ENCODE measurements at regions not wholly inside any gene's neighbourhood (a gene's known extent, or its start where the extent isn't known, plus 50 kb on each side); places are given as distances from the start of the nearest gene placed in this dataset.

- no TSS peak for BruUV-seq (replicated peaks)
- Histone ChIP-seq H3K4me1 (ENCODE audit: insufficient read depth, low read length) (no peaks in the 10 kb centered on the region), H3K4me2 (ENCODE audit: low read depth, low read length) (no peak overlapping the region), H3K27ac (ENCODE audit: extremely low read length, insufficient read depth, low read length) (no peak overlapping the region), H3K36me3 (replicated peaks in 1 of 2; ENCODE audit: control insufficient read depth in 1 of 2, insufficient read depth in 2 of 2, low read length in 2 of 2) (no peaks in the 10 kb centered on the region), H3K9me3 (ENCODE audit: low read length) (no peaks in the 10 kb centered on the region), H3K9ac (ENCODE audit: insufficient read depth, low read depth, low read length) (no peak overlapping the region), H2AFZ (ENCODE audit: low read length) (no peak overlapping the region), H4K20me1 (ENCODE audit: insufficient read depth, low read length) (no peaks in the 10 kb centered on the region), H3K27me3 (ENCODE audit: control insufficient read depth in 1 of 2, insufficient read depth in 2 of 2, low read length in 2 of 2) (peaks cover 0 to 3% of the 10 kb centered on the region in 2 experiments; a peak in 3 of 5 replicates), H3K4me3 (replicated peaks in 1 of 3; ENCODE audit: insufficient read depth in 1 of 3, low read depth in 2 of 3, low read length in 3 of 3) (no peak overlapping the region), H3K79me2 (ENCODE audit: insufficient read depth, low read length) (no peaks in the 10 kb centered on the region)
- intact Hi-C loops (cut with micrococcal nuclease; ENCODE audit: unreplicated experiment) (no loop called here), in situ Hi-C loops (cut with HindIII; ENCODE audit: extremely low pct_ligation_motif_present, low pct_unique_long_range_greater_than_20kb) (no loop called here)
- POLR2A ChIA-PET: no interaction called here
- WGBS (ENCODE audit: low lambda C conversion rate): 36% methylated on average over 5 of the region's 5 CpGs
- FAIRE-seq (no peak), DNase-seq (ENCODE audit: low spot score) (no peak), ATAC-seq (no peak)
- CTCF ChIA-PET (ENCODE audit: low intra/inter-chr PET ratio, low total read pairs): no interaction called here
- TF ChIP-seq HIVEP1 (CRISPR knock-in tag; IDR thresholded peaks at IDR 0.05): no peak
- TF ChIP-seq ZNF317 (CRISPR knock-in tag; IDR thresholded peaks at IDR 0.05): no peak
- TF ChIP-seq ZFAT (CRISPR knock-in tag; conservative IDR thresholded peaks at IDR 0.05): no peak
- no peak for TF ChIP-seq ZNF207 (IDR thresholded peaks at IDR 0.05; ENCODE audit: borderline replicate concordance)
- TF ChIP-seq ZNF256 (CRISPR knock-in tag; conservative IDR thresholded peaks at IDR 0.05): no peak
- TF ChIP-seq ZNF720 (CRISPR knock-in tag; IDR thresholded peaks at IDR 0.05): no peak
- no peak for TF ChIP-seq PPARG (CRISPR knock-in tag; conservative IDR thresholded peaks at IDR 0.05)
- TF ChIP-seq ARNTL (CRISPR knock-in tag; IDR thresholded peaks at IDR 0.05): no peak
Measured at GRCh38 chr18:8946066-8946838, 156.2 kb upstream of the NDUFV2 start.

- ChIA-PET CTCF (ENCODE audit: low intra/inter-chr PET ratio, low total read pairs) (no interaction called here), POLR2A (no interaction called here)
- no peak for FAIRE-seq
- intact Hi-C loops (cut with micrococcal nuclease; ENCODE audit: unreplicated experiment) (no loop called here), in situ Hi-C loops (cut with HindIII; ENCODE audit: extremely low pct_ligation_motif_present, low pct_unique_long_range_greater_than_20kb) (no loop called here)
- Histone ChIP-seq H3K36me3 (replicated peaks in 1 of 2; ENCODE audit: control insufficient read depth in 1 of 2, insufficient read depth in 2 of 2, low read length in 2 of 2) (no peaks in the 10 kb centered on the region), H3K9me3 (ENCODE audit: low read length) (no peaks in the 10 kb centered on the region), H3K79me2 (ENCODE audit: insufficient read depth, low read length) (no peaks in the 10 kb centered on the region), H2AFZ (ENCODE audit: low read length) (no peak overlapping the region), H3K27me3 (ENCODE audit: control insufficient read depth in 1 of 2, insufficient read depth in 2 of 2, low read length in 2 of 2) (peaks cover 0 to 3% of the 10 kb centered on the region in 2 experiments; a peak in 3 of 5 replicates), H3K27ac (ENCODE audit: extremely low read length, insufficient read depth, low read length) (no peak overlapping the region), H3K4me3 (replicated peaks in 1 of 3; ENCODE audit: insufficient read depth in 1 of 3, low read depth in 2 of 3, low read length in 3 of 3) (no peak overlapping the region), H3K4me2 (ENCODE audit: low read depth, low read length) (no peak overlapping the region), H4K20me1 (ENCODE audit: insufficient read depth, low read length) (no peaks in the 10 kb centered on the region), H3K9ac (ENCODE audit: insufficient read depth, low read depth, low read length) (no peak overlapping the region), H3K4me1 (ENCODE audit: insufficient read depth, low read length) (peaks cover 10% of the 10 kb centered on the region; the same call in 1 of the 2 replicates)
- BruUV-seq (replicated peaks): no TSS peak
- TF ChIP-seq ZNF569 (CRISPR knock-in tag; IDR thresholded peaks at IDR 0.05; ENCODE audit: borderline replicate concordance): no peak
- no peak for TF ChIP-seq ZNF704 (CRISPR knock-in tag; IDR thresholded peaks at IDR 0.05; ENCODE audit: borderline replicate concordance)
- no peak for TF ChIP-seq DR1 (CRISPR knock-in tag; IDR thresholded peaks at IDR 0.05)
- no peak for TF ChIP-seq ZNF549 (CRISPR knock-in tag; IDR thresholded peaks at IDR 0.05)
- no peak for TF ChIP-seq ZNF746 (CRISPR knock-in tag; IDR thresholded peaks at IDR 0.05)
- no peak for TF ChIP-seq KLF9 (CRISPR knock-in tag; IDR thresholded peaks at IDR 0.05; ENCODE audit: low read depth)
- no peak for TF ChIP-seq MYNN (CRISPR knock-in tag; IDR thresholded peaks at IDR 0.05; ENCODE audit: low read depth)
- TF ChIP-seq NR2C2 (CRISPR knock-in tag; IDR thresholded peaks at IDR 0.05; ENCODE audit: borderline replicate concordance): no peak
- TF ChIP-seq ZFYVE20 (CRISPR knock-in tag; IDR thresholded peaks at IDR 0.05; ENCODE audit: borderline replicate concordance, low read depth): no peak
- no peak for TF ChIP-seq ZNF441 (CRISPR knock-in tag; IDR thresholded peaks at IDR 0.05; ENCODE audit: borderline replicate concordance)
- DNase-seq (ENCODE audit: low spot score): no peak
- 40% methylated on average over 5 of the region's 6 CpGs for WGBS (ENCODE audit: low lambda C conversion rate)
- ATAC-seq: no peak
Measured at GRCh38 chr18:8947566-8947965, 154.9 kb upstream of the NDUFV2 start.
